Inflammatory macrophage treated with lipopolysaccharide for 4 hours (primary cell): ENCODE measurements at regions not wholly inside any gene's neighbourhood (a gene's known extent, or its start where the extent isn't known, plus 50 kb on each side); places are given as distances from the start of the nearest gene placed in this dataset.

Experiments used
- DNase-seq: peaks from one replicate; pipeline ENCODE4 v3.0.0-alpha.2; 2020

GRCh38 chr11:92492372-92492771, 267.8 kb downstream of the FAT3 start:
- DNase-seq, result no peak

- DNase-seq, result no peak
Measured at GRCh38 chr11:92495107-92495793, 270.6 kb downstream of the FAT3 start.

GRCh38 chr11:92500453-92500852, 275.8 kb downstream of the FAT3 start:
- no peak for DNase-seq

GRCh38 chr11:92501066-92501739, 276.6 kb downstream of the FAT3 start:
- no peak for DNase-seq

- DNase-seq, result no peak
Measured at GRCh38 chr11:92504004-92504403, 279.4 kb downstream of the FAT3 start.

- DNase-seq, result no peak
Measured at GRCh38 chr11:92504534-92504933, 279.9 kb downstream of the FAT3 start.

- DNase-seq, result no peak
Measured at GRCh38 chr11:92505689-92506088, 281.1 kb downstream of the FAT3 start.

GRCh38 chr11:92506809-92507336, 282.3 kb downstream of the FAT3 start:
- no peak for DNase-seq

- DNase-seq, result no peak
Measured at GRCh38 chr11:92510591-92510990, 286.0 kb downstream of the FAT3 start.

- DNase-seq, result no peak
Measured at GRCh38 chr11:92511522-92512203, 287.0 kb downstream of the FAT3 start.

- no peak for DNase-seq
Measured at GRCh38 chr11:92512204-92512569, 287.6 kb downstream of the FAT3 start.

GRCh38 chr11:92523611-92524010, 299.0 kb downstream of the FAT3 start:
- DNase-seq, result no peak

- DNase-seq, result no peak
Measured at GRCh38 chr11:92524542-92524941, 299.9 kb downstream of the FAT3 start.

- DNase-seq, result no peak
Measured at GRCh38 chr11:92527467-92527866, 302.8 kb downstream of the FAT3 start.

GRCh38 chr11:92528001-92528400, 303.4 kb downstream of the FAT3 start:
- DNase-seq, result no peak

GRCh38 chr11:92531065-92531739, 306.6 kb downstream of the FAT3 start:
- DNase-seq, result no peak

GRCh38 chr11:92533657-92534335, 309.2 kb downstream of the FAT3 start:
- no peak for DNase-seq

GRCh38 chr11:92536883-92537282, 312.3 kb downstream of the FAT3 start:
- DNase-seq, result no peak

GRCh38 chr11:92540096-92540495, 315.5 kb downstream of the FAT3 start:
- DNase-seq, result no peak

GRCh38 chr11:92545906-92546471, 321.4 kb downstream of the FAT3 start:
- no peak for DNase-seq

- no peak for DNase-seq
Measured at GRCh38 chr11:92546603-92547002, 322.0 kb downstream of the FAT3 start.

- DNase-seq, result no peak
Measured at GRCh38 chr11:92550411-92550810, 325.8 kb downstream of the FAT3 start.
